Lower lobe of right lung (tissue), 2 donors: ENCODE measurements at regions not wholly inside any gene's neighbourhood (a gene's known extent, or its start where the extent isn't known, plus 50 kb on each side); places are given as distances from the start of the nearest gene placed in this dataset.

Source experiments
- ATAC-seq, 2 donors: fragments of 200-7000 bp; cut with Tn5 transposase; one replicate each; pipeline ENCODE4 v1.9.1; 2020 to 2022; ENCODE audit warnings: mild to moderate bottlenecking in 2 of 2, moderate library complexity in 2 of 2
- DNase-seq: peaks from one replicate; pipeline ENCODE4 v3.0.0-alpha.2; 2020
- H3K27ac ChIP-seq: fragments of 200-600 bp; one replicate; pipeline ENCODE4 v1.8.0; 2022
- H3K27me3 ChIP-seq: fragments of 200-600 bp; one replicate; pipeline ENCODE4 v1.8.0; 2022; ENCODE audit warnings: low read depth
- H3K36me3 ChIP-seq: fragments of 200-600 bp; one replicate; pipeline ENCODE4 v1.8.0; 2022; ENCODE audit warnings: mild to moderate bottlenecking
- H3K4me1 ChIP-seq: fragments of 200-600 bp; one replicate; pipeline ENCODE4 v1.8.0; 2022
- H3K4me3 ChIP-seq: fragments of 200-600 bp; one replicate; pipeline ENCODE4 v1.8.0; 2022; ENCODE audit warnings: mild to moderate bottlenecking
- H3K9me3 ChIP-seq: fragments of 200-600 bp; one replicate; pipeline ENCODE4 v1.8.0; 2022
- CTCF ChIP-seq: fragments of 200-600 bp; IDR thresholded peaks from one replicate; pipeline ENCODE4 v1.8.0; 2022; ENCODE audit warnings: antibody characterized with exemption, mild to moderate bottlenecking
- intact Hi-C: fragments of 100-400 bp; cut with DNase I; formaldehyde crosslinking; loops from one replicate; pipeline ENCODE4 v1.11.0; 2022
- donor health status: DM: no; HTN: yes; CAD: no; lungs with severe emphysema.

GRCh38 chr5:175248416-175248905 lies 195.5 kb downstream of the DRD1 start:
- Histone ChIP-seq H3K36me3 (no peaks in the 10 kb centered on the region), H3K27me3 (no peaks in the 10 kb centered on the region), H3K27ac (no peak overlapping the region), H3K4me1 (peaks cover 6% of the 10 kb centered on the region), H3K4me3 (no peak overlapping the region), H3K9me3 (no peaks in the 10 kb centered on the region)
- no peak for DNase-seq
- ATAC-seq = no peak
- intact Hi-C loops = no loop called here
- TF ChIP-seq CTCF = no peak

- no peak overlapping the region for H3K27ac ChIP-seq
- ATAC-seq (no peak), DNase-seq (no peak)
- H3K27me3 ChIP-seq = no peaks in the 10 kb centered on the region
- intact Hi-C loops = no loop called here
- no peaks in the 10 kb centered on the region for H3K36me3 ChIP-seq
- H3K4me1 ChIP-seq = no peaks in the 10 kb centered on the region
- no peak overlapping the region for H3K4me3 ChIP-seq
- no peak for TF ChIP-seq CTCF
- H3K9me3 ChIP-seq = no peaks in the 10 kb centered on the region
Observed at GRCh38 chr5:175246889-175247520, 197.0 kb downstream of the DRD1 start.

DNA sequence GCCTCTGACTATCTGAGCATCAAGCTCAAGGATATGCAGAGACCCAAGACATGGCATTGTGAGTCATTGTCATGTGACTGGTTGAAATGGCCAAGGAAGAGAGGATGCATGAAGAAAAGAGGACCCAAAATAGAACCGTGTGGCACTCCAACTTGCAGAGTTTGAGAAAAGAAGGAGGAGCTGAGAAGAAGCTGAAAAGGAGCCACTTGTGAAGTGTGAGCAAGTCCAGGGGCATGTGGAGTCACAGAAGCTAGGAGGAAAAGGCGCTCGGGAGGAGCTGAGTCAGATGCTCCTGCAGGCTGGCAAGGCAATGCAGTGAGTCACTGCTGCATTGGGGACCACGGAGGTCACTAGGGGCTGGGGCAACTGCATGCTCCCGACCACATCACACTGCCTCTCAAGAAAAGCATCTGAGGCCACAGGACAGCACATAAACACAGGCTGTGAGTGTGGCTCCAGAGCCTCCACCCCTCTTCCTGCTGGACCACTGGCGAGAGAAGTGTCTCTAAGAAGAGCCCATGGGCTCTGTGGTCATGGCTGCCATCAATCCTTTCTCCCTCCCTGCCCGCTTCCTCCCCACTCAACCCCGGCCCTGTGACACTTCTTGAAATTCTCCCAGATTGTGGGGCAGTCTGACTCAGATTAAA lies 197.6 kb downstream of the DRD1 start:
- Histone ChIP-seq H3K36me3 (no peaks in the 10 kb centered on the region), H3K4me3 (no peak overlapping the region), H3K27ac (no peak overlapping the region), H3K4me1 (no peaks in the 10 kb centered on the region), H3K9me3 (no peaks in the 10 kb centered on the region), H3K27me3 (no peaks in the 10 kb centered on the region)
- DNase-seq (no peak), ATAC-seq (peak in 1 of 2 donors; percentile 29)
- intact Hi-C loops = no loop called here
- TF ChIP-seq CTCF = no peak

DNA sequence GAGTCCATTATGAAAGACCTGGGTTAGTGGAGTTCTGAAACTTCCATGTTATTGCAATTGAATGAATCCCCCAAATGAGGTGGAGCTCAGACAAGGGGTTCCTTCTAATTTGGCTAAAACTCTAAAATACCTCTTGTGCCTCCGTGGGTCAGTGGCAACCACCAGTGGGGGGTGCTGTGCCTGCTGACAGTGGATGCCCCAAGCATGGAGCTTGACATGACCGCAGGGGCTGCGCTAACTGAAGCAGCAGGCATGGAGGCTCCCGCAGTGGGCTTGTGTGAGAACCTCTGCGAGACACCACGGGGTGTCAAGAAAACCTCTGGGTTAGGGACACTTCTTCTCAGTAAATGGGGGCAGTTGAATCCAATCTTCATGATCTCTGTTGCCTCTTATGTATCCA lies 200.5 kb downstream of the DRD1 start:
- TF ChIP-seq CTCF = no peak
- Histone ChIP-seq H3K4me1 (no peaks in the 10 kb centered on the region), H3K9me3 (no peaks in the 10 kb centered on the region), H3K4me3 (no peak overlapping the region), H3K36me3 (no peaks in the 10 kb centered on the region), H3K27ac (no peak overlapping the region), H3K27me3 (no peaks in the 10 kb centered on the region)
- intact Hi-C loops = no loop called here
- ATAC-seq = no peak
- DNase-seq = no peak

- no peak for TF ChIP-seq CTCF
- Histone ChIP-seq H3K36me3 (no peaks in the 10 kb centered on the region), H3K27me3 (no peaks in the 10 kb centered on the region), H3K4me3 (no peak overlapping the region), H3K27ac (no peak overlapping the region), H3K4me1 (no peaks in the 10 kb centered on the region), H3K9me3 (no peaks in the 10 kb centered on the region)
- intact Hi-C loops = no loop called here
- DNase-seq (no peak), ATAC-seq (no peak)
Observed at GRCh38 chr5:175242207-175242606, 201.8 kb downstream of the DRD1 start.
